SK-N-SH (cell line): ENCODE measurements at regions not wholly inside any gene's neighbourhood (a gene's known extent, or its start where the extent isn't known, plus 50 kb on each side); places are given as distances from the start of the nearest gene placed in this dataset.

ENCODE experiments used
- CTCF ChIA-PET: fragments of 300-600, 350-600 bp; formaldehyde crosslinking; extraction: SDS; loops from one replicate; lab custom pipeline; 2021; lab: Yijun Ruan, JAX
- POLR2A ChIA-PET: fragments of 350-600 bp; sonication (Branson Sonifier 250); formaldehyde crosslinking; extraction: SDS; loops from one replicate; lab custom pipeline; 2020; ENCODE audit warnings: antibody characterized with exemption, inconsistent platforms; lab: Yijun Ruan, JAX
- DNase-seq: peaks from one replicate; pipeline ENCODE4 v3.0.0; 2012
- H2AFZ ChIP-seq: fragments of 200-600 bp; sonication (generic); 2 replicates; pipeline ENCODE4 v1.8.1; 2016; ENCODE audit warnings: antibody characterized with exemption, mild to moderate bottlenecking, low read depth
- H3F3A ChIP-seq: fragments of 200-600 bp; sonication (generic); replicated peaks from 2 replicates; pipeline ENCODE3; 2016; ENCODE audit warnings: antibody characterized with exemption, mild to moderate bottlenecking; ENCODE audit not compliant: insufficient read depth
- H3K27ac ChIP-seq, 2 experiments: fragments of 200-500 bp in 1 of 2; fragments of 200-600 bp in 1 of 2; sonication (Bioruptor generic) in 1 of 2; sonication (generic), shearing (Covaris generic) in 1 of 2; 2 replicates each; pipeline versions ENCODE4 v1.5.1 to v1.6.1; 2014 to 2016; ENCODE audit warnings: low read depth in 2 of 2, inconsistent platforms in 1 of 2, low read length in 1 of 2, mild to moderate bottlenecking in 1 of 2, mixed read lengths in 1 of 2
- H3K27me3 ChIP-seq: fragments of 200-600 bp; sonication (generic), shearing (Covaris generic); 2 replicates; pipeline ENCODE4 v1.6.1; 2016; ENCODE audit warnings: mixed run types; ENCODE audit not compliant: insufficient read depth
- H3K36me3 ChIP-seq, 2 experiments: fragments of 200-500 bp in 1 of 2; fragments of 200-600 bp in 1 of 2; sonication (Bioruptor generic) in 1 of 2; sonication (generic) in 1 of 2; replicated peaks in 1 of 2; 2 replicates each; pipeline versions ENCODE3 to v1.5.1; 2014 to 2016; ENCODE audit warnings: low read length in 1 of 2, mild to moderate bottlenecking in 1 of 2; ENCODE audit not compliant: insufficient read depth in 2 of 2, control insufficient read depth in 1 of 2
- H3K4me1 ChIP-seq, 2 experiments: fragments of 200-500 bp in 1 of 2; fragments of 200-600 bp in 1 of 2; sonication (Bioruptor generic) in 1 of 2; sonication (generic), shearing (Covaris generic) in 1 of 2; 2 replicates each; pipeline versions ENCODE4 v1.5.1 to v1.6.1; 2014 to 2016; ENCODE audit warnings: low read depth in 1 of 2, low read length in 1 of 2, mixed run types in 1 of 2; ENCODE audit not compliant: insufficient read depth in 2 of 2, control insufficient read depth in 1 of 2
- H3K4me2 ChIP-seq: fragments of 200-600 bp; sonication (generic), shearing (Covaris generic); 2 replicates; pipeline ENCODE4 v1.6.1; 2017; ENCODE audit warnings: mixed run types
- H3K4me3 ChIP-seq, 2 experiments: fragments of 200-500 bp in 1 of 2; fragments of 200-600 bp in 1 of 2; sonication (Bioruptor generic) in 1 of 2; sonication (generic), shearing (Covaris generic) in 1 of 2; 2 replicates each; pipeline versions ENCODE4 v1.5.1 to v1.8.1; 2014 to 2016; ENCODE audit warnings: low read depth in 2 of 2, inconsistent platforms in 1 of 2, low read length in 1 of 2, mild to moderate bottlenecking in 1 of 2, mixed read lengths in 1 of 2, moderate library complexity in 1 of 2
- H3K79me2 ChIP-seq: fragments of 200-600 bp; sonication (generic); 2 replicates; pipeline ENCODE4 v1.8.1; 2017; ENCODE audit warnings: mild to moderate bottlenecking; ENCODE audit not compliant: insufficient read depth
- H3K9ac ChIP-seq: fragments of 200-600 bp; sonication (generic); 2 replicates; pipeline ENCODE4 v1.6.1; 2017; ENCODE audit warnings: mixed run types
- H3K9me2 ChIP-seq: fragments of 200-600 bp; sonication (generic); 2 replicates; pipeline ENCODE4 v1.6.1; 2017; ENCODE audit warnings: mixed run types
- H3K9me3 ChIP-seq: fragments of 200-600 bp; sonication (generic); 2 replicates; pipeline ENCODE4 v1.6.1; 2017; ENCODE audit warnings: mixed run types, mild to moderate bottlenecking, moderate library complexity
- H4K20me1 ChIP-seq: fragments of 200-600 bp; sonication (generic); 2 replicates; pipeline ENCODE4 v1.6.1; 2017; ENCODE audit warnings: mild to moderate bottlenecking, mixed run types; ENCODE audit not compliant: insufficient read depth
- CHD2 ChIP-seq: fragments of 150-350 bp; IDR thresholded peaks from 2 replicates; pipeline ENCODE4 v1.6.1; 2018; ENCODE audit warnings: low read length; ENCODE audit not compliant: partially characterized antibody
- ELF1 ChIP-seq: IDR thresholded peaks from 2 replicates; pipeline ENCODE4 v1.4.0; 2012
- FOSL2 ChIP-seq: IDR thresholded peaks from 2 replicates; pipeline ENCODE4 v1.4.0; 2012; ENCODE audit warnings: low read depth, mild to moderate bottlenecking, moderate library complexity, borderline replicate concordance
- FOXJ3 ChIP-seq: sonication (generic); formaldehyde crosslinking; IDR thresholded peaks from 2 replicates; pipeline ENCODE4 v1.5.1; 2020; ENCODE audit warnings: mild to moderate bottlenecking, missing genetic modification reagents
- FOXM1 ChIP-seq: IDR thresholded peaks from 2 replicates; pipeline ENCODE4 v1.4.0; 2012; ENCODE audit warnings: low read depth, mild to moderate bottlenecking
- GATA2 ChIP-seq: sonication (generic); formaldehyde crosslinking; IDR thresholded peaks from 2 replicates; pipeline ENCODE4 v1.5.0; 2020; ENCODE audit warnings: mild to moderate bottlenecking, missing genetic modification reagents
- JUND ChIP-seq: IDR thresholded peaks from 2 replicates; pipeline ENCODE4 v1.4.0; 2012
- TCF12 ChIP-seq: IDR thresholded peaks from 2 replicates; pipeline ENCODE4 v1.4.0; 2012
- TEAD4 ChIP-seq: IDR thresholded peaks from 2 replicates; pipeline ENCODE4 v1.4.0; 2012; ENCODE audit warnings: mild to moderate bottlenecking, borderline replicate concordance; ENCODE audit not compliant: insufficient read depth
- WGBS: methylation state at CpG from one replicate; pipeline ENCODE4 v1.1.6; 2017; ENCODE audit warnings: low lambda C conversion rate; 5-methylcytosine and 5-hydroxymethylcytosine counted together
- TF ChIP-seq, protein P1 (sequence below): fragments of 150-350 bp; IDR thresholded peaks from 2 replicates; pipeline ENCODE4 v1.6.1; 2016; ENCODE audit warnings: mild to moderate bottlenecking, low read depth, low read length
- TF ChIP-seq, protein P2 (sequence below): IDR thresholded peaks from 2 replicates; pipeline ENCODE4 v1.4.0; 2012; ENCODE audit warnings: low read depth, borderline replicate concordance
- TF ChIP-seq, protein P3 (sequence below): fragments of 150-350 bp; IDR thresholded peaks from 2 replicates; pipeline ENCODE4 v1.6.1; 2017; ENCODE audit warnings: antibody characterized with exemption, low read length, low read depth, borderline replicate concordance
- TF ChIP-seq, protein P4 (sequence below): fragments of 200-600 bp; sonication (generic); IDR thresholded peaks from 2 replicates; pipeline ENCODE4 v1.6.1; 2017; ENCODE audit warnings: antibody characterized with exemption, mild to moderate bottlenecking, moderate library complexity
- TF ChIP-seq, protein P5 (sequence below): IDR thresholded peaks from 2 replicates; pipeline ENCODE4 v1.4.0; 2012; ENCODE audit warnings: low read depth
- TF ChIP-seq, protein P6 (sequence below): IDR thresholded peaks from 2 replicates; pipeline ENCODE4; 2012

DNA sequence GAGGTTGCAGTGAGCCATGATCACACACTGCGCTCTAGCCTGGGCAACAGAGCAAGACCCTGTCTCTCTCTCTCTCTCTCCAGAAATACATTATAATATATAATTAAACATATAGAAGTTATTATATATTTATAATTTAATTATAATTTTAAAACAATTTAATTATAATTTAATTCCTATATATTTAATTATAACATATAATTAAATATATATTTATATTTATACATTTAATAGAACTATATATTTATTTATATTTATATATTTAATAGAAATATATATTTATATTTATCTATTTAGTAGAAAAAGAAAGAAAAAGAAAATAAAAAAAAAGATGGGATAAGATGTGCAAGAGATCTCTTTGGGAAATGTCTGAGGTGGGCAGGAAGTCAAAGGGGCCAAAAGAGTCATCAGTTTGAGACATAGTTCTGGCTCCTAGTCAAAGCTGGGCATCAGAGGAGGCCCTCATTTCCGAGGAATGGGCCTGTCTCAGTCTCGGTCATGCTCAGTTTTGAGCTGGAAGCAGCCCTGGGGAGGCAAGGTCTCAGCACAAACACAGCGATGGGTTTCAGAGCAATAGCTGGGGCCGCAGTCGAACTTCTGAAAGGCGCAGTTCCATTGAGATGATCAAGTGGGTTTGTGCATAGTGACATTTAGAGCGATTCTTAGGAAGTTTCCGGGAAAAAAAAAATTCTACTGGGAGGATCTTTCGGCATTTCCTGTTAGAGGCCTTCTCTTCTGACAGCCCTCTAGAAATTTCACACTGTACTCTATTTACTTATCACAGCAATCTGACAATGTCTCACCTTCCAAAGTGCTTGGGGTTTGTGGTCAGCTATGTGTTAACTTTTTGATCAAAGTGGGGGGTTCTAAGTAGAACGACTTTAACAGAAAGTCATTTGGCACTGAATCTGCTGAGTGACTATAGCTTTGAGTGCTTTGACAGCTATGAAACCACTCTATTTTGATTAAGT, 58.7 kb upstream of the GZMB start:
- no peak for TF ChIP-seq FOSL2
- TF ChIP-seq, protein P1, sequence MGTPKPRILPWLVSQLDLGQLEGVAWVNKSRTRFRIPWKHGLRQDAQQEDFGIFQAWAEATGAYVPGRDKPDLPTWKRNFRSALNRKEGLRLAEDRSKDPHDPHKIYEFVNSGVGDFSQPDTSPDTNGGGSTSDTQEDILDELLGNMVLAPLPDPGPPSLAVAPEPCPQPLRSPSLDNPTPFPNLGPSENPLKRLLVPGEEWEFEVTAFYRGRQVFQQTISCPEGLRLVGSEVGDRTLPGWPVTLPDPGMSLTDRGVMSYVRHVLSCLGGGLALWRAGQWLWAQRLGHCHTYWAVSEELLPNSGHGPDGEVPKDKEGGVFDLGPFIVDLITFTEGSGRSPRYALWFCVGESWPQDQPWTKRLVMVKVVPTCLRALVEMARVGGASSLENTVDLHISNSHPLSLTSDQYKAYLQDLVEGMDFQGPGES: no peak
- no peak for TF ChIP-seq FOXJ3 (CRISPR knock-in tag)
- TF ChIP-seq JUND: no peak
- TF ChIP-seq, protein P2, sequence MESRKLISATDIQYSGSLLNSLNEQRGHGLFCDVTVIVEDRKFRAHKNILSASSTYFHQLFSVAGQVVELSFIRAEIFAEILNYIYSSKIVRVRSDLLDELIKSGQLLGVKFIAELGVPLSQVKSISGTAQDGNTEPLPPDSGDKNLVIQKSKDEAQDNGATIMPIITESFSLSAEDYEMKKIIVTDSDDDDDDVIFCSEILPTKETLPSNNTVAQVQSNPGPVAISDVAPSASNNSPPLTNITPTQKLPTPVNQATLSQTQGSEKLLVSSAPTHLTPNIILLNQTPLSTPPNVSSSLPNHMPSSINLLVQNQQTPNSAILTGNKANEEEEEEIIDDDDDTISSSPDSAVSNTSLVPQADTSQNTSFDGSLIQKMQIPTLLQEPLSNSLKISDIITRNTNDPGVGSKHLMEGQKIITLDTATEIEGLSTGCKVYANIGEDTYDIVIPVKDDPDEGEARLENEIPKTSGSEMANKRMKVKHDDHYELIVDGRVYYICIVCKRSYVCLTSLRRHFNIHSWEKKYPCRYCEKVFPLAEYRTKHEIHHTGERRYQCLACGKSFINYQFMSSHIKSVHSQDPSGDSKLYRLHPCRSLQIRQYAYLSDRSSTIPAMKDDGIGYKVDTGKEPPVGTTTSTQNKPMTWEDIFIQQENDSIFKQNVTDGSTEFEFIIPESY: no peak
- Histone ChIP-seq H3K9me2 (no peaks in the 10 kb centered on the region), H3K36me3 (no peaks in the 10 kb centered on the region), H3K27me3 (no peaks in the 10 kb centered on the region), H4K20me1 (no peaks in the 10 kb centered on the region), H3K27ac (no peak overlapping the region), H3K9ac (no peak overlapping the region), H3K9me3 (no peaks in the 10 kb centered on the region), H3F3A (no peaks in the 10 kb centered on the region), H2AFZ (no peak overlapping the region), H3K4me1 (no peaks in the 10 kb centered on the region), H3K4me3 (no peak overlapping the region), H3K79me2 (no peaks in the 10 kb centered on the region), H3K4me2 (no peak overlapping the region)
- no peak for DNase-seq
- WGBS: 21% methylated on average over 11 of the region's 11 CpGs
- POLR2A ChIA-PET: no interaction called here
- CTCF ChIA-PET: interaction anchor here (0.8 to 1.9 kb wide), 5 partner anchors 13 to 440 kb away, joined by 3 to 6 read pairs (median 5); no protein-coding TSS in a partner anchor

DNA sequence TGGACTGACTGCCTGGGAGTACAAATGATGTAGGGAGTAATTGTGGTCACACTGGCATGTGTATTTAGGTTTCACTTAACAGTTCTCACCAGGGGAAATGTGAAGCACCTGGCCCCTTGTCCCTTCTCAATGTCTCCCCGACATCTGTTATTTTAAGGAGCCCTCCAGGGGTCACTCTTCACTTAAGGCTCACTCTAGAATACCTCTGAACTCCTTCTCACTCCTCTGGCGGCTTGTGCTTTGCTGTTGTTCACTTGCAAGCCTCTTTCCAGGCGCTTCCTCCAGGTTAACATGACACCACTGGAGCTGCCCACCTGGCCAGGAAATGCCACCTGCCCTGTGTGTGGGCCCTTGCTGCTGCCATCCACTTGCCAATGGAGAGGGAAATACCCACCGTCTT, 56.5 kb upstream of the GZMB start:
- no peak for DNase-seq
- Histone ChIP-seq H3K9me2 (no peaks in the 10 kb centered on the region), H3K79me2 (no peaks in the 10 kb centered on the region), H3K36me3 (no peaks in the 10 kb centered on the region), H3K9me3 (no peaks in the 10 kb centered on the region), H3F3A (no peaks in the 10 kb centered on the region), H3K27me3 (no peaks in the 10 kb centered on the region), H3K9ac (no peak overlapping the region), H2AFZ (no peak overlapping the region), H3K4me2 (no peak overlapping the region), H3K4me3 (no peak overlapping the region), H3K27ac (no peak overlapping the region), H3K4me1 (no peaks in the 10 kb centered on the region), H4K20me1 (no peaks in the 10 kb centered on the region)
- WGBS: 3% methylated on average over 4 of the region's 4 CpGs
- ChIA-PET CTCF (interaction anchor here (0.6 to 2.2 kb wide), 2 partner anchors 11 to 20 kb away, joined by 3 to 9 read pairs; no protein-coding TSS in a partner anchor), POLR2A (no interaction called here)
- TF ChIP-seq FOSL2 (no peak), CHD2 (no peak), FOXM1 (no peak), TCF12 (no peak), TEAD4 (no peak), GATA2 (CRISPR knock-in tag) (no peak), ELF1 (no peak)
- TF ChIP-seq, protein P3, sequence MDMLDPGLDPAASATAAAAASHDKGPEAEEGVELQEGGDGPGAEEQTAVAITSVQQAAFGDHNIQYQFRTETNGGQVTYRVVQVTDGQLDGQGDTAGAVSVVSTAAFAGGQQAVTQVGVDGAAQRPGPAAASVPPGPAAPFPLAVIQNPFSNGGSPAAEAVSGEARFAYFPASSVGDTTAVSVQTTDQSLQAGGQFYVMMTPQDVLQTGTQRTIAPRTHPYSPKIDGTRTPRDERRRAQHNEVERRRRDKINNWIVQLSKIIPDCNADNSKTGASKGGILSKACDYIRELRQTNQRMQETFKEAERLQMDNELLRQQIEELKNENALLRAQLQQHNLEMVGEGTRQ: no peak
- TF ChIP-seq, protein P4, sequence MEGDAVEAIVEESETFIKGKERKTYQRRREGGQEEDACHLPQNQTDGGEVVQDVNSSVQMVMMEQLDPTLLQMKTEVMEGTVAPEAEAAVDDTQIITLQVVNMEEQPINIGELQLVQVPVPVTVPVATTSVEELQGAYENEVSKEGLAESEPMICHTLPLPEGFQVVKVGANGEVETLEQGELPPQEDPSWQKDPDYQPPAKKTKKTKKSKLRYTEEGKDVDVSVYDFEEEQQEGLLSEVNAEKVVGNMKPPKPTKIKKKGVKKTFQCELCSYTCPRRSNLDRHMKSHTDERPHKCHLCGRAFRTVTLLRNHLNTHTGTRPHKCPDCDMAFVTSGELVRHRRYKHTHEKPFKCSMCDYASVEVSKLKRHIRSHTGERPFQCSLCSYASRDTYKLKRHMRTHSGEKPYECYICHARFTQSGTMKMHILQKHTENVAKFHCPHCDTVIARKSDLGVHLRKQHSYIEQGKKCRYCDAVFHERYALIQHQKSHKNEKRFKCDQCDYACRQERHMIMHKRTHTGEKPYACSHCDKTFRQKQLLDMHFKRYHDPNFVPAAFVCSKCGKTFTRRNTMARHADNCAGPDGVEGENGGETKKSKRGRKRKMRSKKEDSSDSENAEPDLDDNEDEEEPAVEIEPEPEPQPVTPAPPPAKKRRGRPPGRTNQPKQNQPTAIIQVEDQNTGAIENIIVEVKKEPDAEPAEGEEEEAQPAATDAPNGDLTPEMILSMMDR: no peak
- TF ChIP-seq, protein P5, sequence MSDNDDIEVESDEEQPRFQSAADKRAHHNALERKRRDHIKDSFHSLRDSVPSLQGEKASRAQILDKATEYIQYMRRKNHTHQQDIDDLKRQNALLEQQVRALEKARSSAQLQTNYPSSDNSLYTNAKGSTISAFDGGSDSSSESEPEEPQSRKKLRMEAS: no peak
- TF ChIP-seq, protein P2: no peak
- TF ChIP-seq, protein P6, sequence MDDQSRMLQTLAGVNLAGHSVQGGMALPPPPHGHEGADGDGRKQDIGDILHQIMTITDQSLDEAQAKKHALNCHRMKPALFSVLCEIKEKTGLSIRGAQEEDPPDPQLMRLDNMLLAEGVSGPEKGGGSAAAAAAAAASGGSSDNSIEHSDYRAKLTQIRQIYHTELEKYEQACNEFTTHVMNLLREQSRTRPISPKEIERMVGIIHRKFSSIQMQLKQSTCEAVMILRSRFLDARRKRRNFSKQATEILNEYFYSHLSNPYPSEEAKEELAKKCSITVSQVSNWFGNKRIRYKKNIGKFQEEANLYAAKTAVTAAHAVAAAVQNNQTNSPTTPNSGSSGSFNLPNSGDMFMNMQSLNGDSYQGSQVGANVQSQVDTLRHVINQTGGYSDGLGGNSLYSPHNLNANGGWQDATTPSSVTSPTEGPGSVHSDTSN: no peak
